Epidermal melanocyte (primary cell): ENCODE measurements at regions not wholly inside any gene's neighbourhood (a gene's known extent, or its start where the extent isn't known, plus 50 kb on each side); places are given as distances from the start of the nearest gene placed in this dataset.
"Not testable (repeated sequence)": the region's sequence is repeated elsewhere in the genome, so short reads cannot be mapped to it uniquely, and the experiment has no call there.

ENCODE experiments used
- DNase-seq: peaks from one replicate; pipeline ENCODE4 v3.0.0; 2011; ENCODE audit warnings: low spot score; ENCODE audit not compliant: insufficient read length

DNA sequence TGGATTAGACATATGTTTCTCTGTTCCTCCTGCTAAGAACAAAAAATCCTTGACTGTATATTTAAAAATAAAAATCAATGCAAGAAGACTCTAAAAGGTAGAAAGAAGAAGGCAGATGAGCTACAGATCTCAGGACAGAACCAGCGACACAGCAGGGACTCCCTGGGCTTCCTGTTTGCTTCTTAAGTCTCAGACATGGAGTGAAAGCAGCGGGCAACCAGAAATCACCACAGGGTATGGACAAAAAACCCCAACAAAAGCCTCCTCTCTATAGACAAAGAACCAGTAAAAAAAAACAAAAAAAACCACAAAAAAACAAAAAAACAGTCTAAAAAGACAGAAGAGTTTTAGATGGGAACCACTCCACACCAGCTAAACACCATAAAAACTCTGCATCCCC is 971.0 kb upstream of the GYPC start:
- no peak for DNase-seq

DNA sequence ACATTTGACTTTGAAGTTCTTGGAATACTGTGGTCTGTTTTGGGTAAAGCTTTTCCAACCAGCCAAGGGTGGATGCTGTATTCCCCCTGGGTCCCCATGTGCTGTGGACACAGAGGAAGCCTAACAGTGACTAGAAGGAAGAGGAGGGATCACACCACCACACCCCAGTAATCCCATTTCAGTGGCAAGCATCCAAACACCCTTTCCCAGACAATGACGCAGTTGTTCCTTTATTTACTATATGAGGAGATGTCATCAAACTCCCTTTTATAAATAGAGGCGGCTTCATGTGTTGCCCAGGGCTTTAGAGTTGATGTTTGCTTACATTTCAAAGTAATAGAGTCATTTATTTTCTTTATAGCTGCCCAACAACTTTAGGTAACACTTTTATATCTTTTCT is 959.4 kb upstream of the GYPC start:
- no peak for DNase-seq

DNA sequence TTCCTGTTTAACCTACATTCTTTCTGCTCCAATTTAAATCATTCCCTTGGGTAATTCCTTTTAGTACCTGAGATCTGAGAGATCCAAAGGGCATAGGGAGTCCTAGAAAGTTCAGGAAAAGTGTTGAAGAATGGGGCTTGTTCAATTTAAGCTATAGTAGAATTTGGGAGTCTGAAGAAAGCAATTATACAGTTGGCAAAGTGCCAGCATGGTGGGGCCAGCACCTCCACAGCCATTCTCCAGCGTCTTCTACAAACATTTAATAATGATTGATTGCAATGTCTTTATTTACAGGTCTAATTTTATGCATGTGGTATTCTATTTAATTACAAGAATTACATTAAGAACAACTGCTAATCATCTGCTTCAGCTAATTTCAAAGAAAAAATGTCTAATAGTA is 957.7 kb upstream of the GYPC start:
- no peak for DNase-seq

DNA sequence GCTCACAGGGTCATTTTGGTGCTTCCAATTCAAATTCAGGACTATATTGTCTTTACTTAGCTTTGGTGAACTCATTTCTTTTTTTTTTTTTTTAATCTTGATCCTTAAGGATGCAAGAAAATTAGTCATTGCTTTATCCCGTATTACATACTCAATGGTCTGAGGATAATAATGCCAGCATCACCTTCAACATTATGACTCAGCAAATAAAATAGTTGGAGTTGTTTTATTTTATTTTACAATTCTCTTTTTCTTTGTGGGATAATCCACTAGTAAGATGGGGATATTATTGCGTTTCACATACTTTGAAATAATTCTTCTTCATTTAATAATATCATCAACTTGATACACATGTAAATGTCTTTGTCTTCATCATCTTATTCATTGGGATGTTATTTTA is 954.9 kb upstream of the GYPC start:
- no peak for DNase-seq

DNA sequence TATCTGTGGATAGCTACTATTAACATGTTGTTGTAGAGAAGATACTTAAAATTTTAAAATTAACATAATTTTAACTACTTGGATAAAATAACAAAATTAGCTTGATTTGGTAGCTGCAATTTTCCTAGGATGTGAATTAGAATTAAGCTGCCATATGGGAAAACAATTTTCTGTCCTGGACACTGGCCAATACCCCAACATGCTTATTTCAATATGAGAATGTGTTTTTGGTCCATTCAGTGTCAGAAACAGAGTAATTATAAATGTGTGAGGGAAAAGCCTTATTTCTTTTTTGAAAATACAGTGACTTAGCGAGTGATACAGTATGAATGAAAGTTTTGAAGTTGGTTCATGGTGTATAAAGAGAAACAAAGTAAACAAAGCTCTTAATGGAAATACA is 948.3 kb upstream of the GYPC start:
- no peak for DNase-seq

DNA sequence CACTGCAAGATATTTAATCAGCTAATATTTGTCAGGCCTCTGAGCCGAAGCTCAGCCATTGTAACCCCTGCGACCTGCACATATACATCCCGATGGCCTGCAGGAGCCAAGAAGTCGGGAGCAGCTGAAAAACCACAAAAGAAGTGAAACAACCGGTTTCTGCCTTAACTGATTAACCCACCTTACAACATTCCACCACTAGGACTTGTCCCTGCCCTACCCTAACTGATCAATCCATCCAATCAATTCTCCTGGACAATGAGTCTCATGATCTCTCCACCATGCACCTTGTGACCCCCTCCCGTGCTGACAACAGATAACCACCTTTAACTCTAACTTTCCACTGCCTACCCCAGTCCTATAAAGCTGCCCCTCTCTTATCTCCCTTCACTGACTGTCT is 945.4 kb upstream of the GYPC start:
- DNase-seq = no peak

DNA sequence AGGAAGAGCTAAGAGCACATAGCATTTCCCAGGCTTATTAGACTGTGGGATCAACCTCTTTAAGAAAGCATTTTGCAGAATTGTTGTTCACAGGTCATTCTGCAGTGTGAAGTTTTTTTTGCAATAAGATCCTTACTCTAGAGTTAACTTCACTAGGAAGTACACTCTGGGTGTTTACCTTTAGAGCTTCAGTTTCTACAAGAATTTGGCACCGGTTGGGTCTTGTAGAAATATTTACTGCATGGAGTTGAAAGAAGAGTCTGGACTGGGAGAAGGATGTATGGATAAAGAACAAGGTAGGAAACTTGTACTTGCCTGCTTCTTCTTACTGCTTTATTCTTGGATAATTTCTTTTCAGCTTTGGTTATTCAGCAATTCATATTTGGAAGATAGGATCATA is 944.9 kb upstream of the GYPC start:
- DNase-seq = no peak

DNA sequence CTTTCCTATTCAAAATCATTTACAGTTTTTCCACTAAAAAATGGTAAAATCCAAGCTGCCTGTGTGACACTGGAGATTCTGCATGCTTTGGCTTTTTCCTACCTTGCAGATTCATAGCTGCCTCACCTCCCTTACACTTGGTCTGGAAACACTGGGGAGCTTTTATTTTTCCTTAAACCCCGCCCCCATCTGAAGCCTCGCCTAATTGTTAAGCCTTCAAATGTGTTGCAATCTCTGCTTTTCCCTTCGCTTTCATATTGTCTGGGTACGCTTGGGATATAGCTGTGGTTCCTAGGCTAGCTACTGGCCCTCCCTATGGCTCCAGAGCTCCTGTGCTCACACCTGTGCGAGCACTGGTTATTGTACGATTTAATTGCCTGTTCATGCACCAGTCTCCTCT is 942.4 kb upstream of the GYPC start:
- no peak for DNase-seq

DNA sequence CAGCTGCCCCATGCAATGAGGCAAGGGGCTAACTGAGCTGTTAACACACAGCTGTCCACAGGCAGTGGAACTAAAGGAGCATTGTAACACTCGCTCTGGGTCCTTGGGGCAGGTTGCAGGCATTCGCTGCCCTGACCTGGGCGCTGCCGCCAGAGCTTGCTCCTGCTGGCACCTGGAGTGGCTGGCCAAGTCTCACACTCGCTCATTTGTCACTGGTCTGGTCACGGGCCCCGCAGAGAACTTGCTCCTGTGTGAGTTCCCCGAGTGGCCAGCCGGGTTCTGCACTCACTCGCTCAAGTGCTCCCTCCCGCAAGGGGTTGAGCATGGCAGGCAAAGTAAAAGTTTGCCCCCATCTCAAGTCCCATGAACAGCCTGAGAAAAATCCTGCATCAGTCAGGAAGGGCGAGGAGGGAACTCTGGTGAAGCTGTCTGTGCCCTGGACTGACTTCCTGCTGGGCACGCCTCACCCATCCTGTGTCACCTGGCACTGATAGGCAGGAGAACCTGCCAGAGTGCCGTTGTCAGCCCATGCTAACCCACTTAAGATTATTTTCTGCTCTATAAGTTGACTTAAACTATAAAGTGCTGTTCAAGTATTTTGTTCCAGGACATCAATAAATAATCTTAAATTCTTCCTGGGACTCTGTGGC is 934.8 kb upstream of the GYPC start:
- DNase-seq = no peak

DNA sequence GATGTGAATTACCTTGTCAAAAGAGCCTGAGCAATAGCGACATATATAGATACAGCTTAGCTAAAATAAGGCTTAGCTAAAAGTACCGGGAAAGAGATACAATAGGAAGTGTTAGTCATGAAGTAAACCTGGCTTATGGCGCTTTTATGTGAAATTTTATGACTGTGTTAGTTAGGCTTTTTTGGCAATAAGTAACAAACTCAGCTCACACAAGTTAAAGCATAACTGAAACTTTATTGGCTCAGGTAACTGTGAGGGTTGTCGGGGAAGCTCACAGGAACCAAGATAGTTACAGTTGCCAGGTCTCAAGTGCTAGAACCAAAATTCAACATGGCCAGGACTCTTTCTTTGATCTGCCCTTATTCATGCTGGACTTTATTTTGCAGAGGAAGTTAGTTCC is 925.0 kb upstream of the GYPC start:
- no peak for DNase-seq

DNA sequence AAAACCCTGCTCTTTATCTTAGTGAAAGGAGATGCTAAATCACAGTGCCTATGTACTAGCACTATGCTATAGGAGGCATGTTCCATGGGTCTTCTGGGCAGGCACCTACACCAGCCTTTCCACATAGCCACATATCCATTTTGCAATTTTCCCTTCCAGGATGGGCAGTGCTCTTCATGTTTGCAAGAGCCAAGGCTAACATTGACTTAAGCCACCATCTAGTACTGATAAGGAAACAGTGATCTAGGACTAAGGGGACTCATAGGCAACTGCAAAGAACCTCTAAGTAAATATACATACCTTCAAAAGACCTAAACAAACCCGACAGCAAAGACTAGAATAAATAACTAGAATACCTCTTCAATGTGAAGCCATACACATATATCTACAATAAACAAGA is 919.7 kb upstream of the GYPC start:
- DNase-seq = no peak

DNA sequence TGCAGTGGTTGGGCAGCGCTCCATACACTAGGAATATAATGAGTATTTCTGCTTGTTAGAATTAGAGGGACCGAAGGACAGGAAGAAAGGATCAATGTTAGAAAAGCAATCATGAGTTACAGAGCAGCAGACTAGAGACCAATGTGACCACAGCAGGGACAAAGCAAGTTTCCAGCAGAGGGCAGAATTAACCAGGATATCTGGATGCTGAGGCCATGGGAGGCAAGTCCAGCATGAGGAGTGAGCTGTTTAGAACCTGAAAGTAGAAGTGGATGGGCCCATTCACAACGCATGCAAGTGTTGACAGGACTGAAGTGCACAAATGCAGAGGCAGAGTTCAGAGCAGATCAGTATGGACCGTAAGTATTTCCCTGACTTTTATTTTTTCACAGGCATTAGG is 910.4 kb upstream of the GYPC start:
- DNase-seq = peak; percentile 32

DNA sequence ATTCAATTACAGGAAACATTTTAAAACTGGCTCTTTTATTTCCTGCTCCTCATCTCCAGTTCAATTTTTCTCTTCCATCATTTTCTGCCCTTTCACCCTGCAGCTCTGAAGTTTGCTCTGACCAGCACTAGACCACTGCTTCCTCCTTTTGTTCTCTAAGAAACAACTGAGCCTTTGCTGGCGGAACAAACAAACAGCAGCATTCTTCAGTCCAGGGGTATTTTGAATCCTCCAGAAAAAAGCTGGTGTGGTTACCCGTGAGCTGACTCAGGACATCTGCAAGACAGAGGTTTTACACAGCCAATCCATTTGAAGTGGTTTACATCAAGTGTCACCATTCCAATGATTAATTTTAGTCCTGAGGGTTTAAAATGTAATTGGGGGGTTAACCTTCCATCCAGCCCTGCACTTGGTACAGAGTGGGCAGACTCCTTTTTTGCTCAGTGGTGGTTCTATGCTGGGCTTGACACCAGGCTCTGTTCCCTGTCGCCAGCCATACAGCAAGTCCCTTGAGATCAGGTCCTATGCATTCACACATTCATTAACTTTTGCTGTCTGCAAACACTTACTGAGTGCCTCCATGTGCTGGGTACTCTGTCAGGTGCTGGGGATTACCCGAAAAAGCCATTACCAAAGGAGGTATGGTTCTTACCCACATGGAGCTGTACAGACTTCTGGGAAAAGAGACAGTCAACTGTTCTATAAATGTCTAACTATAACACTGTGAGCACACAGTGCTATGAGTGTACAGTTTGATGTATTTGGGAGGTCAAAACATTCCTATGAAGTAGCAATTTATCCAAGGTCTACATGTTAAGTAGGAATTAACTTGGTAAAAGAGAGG is 909.4 kb upstream of the GYPC start:
- no peak for DNase-seq

DNA sequence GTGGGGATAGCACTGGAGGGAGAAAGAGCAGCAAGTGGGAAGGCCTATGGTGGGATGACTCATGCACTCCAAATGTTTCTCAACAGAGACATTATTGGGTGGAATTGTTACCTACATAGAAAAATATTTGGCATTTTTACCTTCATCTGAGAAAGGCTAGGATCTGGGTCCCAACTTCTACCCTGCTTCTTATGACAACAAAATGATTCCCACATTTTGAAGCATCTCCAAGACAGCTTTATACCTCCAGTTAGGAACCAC is 908.9 kb upstream of the GYPC start:
- DNase-seq = no peak

DNA sequence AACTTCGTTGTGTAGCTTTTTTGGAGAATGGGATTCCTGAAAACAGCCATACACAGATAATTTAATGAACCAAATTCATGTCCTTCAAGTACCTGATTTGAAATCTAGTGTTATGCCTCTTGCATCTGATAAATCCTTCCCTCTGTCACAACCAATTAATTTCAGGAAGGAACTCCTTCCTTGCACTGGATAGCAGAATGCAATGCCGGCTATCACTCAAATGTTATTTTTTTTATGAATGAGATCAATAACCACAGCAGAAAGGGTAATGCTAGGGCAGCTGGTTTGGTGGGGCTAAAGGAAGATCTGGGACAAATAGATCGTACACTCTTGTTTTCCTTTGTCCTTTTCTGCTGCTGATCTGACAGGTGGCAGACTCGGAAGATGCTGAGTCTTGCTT is 899.5 kb upstream of the GYPC start:
- DNase-seq = no peak

DNA sequence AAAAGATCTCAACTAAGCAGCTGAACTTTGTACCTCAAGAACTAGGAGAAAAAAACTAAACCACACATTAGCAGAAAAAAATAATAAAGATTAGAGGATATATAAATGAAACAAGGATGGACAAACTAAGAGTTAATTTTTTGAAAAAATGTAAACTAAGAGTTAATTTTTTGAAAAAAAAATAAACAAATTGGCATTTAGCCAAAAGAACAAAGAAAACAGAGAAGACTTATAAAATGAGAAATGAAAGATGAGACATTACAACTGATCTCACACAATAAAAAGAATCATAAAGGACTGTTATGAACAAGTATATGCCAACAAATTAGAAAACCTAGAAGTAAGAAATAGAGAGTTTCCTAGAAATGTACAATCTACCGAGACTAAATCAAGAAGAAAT is 859.2 kb upstream of the GYPC start:
- DNase-seq = no peak

DNA sequence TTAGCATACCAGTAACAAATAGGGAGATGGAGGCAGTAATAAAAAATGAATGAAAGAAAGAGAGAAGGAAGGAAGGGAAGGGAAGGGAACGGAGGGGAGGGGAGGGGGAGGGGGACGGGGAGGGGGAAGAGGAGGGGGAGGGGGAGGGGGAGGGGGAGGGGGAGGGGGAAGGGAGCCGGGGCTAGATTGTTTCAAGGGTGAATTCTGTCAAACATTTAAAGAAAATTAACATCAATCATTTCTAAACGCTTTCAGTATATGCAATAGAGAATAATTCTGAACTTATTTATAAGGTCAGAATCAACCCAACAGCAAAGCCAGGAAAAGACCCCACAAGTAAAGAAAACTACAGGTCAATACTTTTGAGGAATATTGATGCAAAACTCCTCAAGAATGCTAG is 858.8 kb upstream of the GYPC start:
- no peak for DNase-seq

DNA sequence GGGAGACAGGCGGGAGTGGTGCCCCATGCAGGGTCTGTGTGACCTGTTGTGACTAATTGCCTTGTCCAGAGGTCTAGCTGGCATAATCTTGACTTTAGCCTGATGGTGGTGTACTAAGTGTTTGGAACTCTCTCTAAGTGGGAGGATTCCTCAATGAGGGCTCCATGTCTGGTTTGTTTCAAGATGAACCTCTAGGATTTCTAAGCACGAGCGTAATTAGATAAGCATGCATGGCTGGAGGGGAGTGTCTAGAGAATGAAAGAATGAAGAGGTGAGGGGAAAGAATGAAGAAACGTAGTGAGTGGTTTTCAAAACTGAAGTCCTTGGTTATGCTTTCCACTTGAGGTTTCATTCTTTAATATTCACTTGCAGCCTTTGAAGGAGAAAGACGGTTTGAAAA is 833.2 kb upstream of the GYPC start:
- no peak for DNase-seq

DNA sequence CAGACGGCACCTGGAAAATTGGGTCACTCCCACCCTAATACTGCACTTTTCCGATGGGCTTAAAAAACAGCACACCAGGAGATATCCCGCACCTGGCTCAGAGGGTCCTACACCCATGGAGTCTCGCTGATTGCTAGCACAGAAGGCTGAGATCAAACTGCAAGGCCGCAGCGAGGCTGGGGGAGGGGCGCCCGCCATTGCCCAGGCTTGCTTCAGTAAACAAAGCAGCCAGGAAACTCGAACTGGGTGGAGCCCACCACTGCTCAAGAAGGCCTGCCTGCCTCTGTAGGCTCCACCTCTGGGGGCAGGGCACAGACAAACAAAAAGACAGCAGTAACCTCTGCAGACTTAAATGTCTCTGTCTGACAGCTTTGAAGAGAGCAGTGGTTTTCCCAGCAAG is 830.2 kb upstream of the GYPC start:
- not testable (repeated sequence) for DNase-seq

DNA sequence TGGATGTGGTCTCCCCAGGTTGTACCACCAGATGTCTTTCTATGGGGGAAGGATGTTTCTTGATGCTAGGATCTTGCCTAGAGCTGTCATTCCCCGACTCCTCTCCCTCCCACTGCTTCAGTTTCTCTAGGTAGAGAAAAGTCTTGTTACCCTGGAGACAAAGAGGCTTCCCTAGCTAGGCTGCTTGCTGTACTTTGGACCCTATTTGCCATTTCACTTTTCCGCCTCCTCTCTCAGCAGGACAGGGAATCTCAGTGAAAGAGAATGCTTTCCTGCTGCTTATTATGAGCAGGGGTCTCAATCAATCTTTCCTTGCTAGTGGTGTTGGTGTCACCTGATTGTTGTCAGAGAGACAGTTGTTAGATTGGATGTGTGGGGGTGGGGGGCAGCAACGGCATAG is 818.8 kb upstream of the GYPC start:
- DNase-seq = no peak

DNA sequence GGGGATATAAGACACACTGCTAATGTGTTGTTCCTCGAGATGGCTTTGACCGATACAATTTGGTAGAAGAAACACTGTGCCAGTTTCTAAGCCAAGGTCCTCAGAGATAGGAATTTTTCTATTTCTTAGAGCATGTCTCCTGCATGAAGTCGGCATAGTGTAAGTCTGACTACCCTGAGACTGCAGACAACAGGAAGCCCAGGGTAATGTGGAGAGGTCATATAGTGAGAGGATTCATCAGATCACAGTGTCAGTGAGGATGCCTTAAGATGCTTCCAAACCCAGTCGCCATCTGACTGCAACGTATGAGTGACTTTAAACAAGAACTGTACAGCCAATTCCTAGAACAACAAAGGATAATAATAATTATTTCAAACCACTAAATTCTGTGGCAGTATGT is 818.3 kb upstream of the GYPC start:
- no peak for DNase-seq

DNA sequence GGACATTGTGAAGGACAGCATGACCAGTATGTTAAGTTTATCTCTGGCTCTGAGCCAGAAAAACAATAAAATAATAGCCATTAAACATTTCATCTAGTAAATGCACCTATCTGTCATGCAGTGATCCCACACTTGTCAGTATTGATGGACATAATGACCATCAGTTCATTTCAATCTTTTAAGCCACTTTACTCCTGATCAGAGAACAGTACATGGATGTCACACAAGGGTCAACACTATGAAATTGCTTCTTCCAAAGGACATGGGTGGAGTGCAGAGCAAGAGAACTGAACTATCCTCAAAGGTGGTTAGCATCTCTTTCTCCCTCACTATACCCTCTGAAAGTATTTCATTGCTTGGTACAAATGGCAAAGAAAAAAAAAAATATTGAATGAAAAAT is 816.0 kb upstream of the GYPC start:
- no peak for DNase-seq

DNA sequence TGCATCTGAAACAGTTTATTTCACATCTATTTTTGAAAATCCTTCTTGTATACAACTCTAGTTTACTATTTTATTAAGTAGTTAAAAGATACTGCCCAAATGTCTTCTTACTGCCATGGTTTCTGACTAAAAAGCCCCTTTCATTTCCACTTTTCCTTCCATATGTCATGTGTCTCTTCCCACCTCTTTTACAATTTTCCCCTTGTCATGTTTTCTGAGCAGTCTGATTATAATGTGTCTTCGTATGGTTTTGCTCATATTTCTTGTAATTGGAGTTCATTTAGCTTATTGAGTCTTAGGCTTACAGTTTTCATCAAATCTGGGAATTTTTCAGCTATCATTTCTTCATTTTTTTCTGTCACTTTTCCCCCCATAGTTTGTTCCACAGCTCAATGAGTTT is 813.9 kb upstream of the GYPC start:
- no peak for DNase-seq

DNA sequence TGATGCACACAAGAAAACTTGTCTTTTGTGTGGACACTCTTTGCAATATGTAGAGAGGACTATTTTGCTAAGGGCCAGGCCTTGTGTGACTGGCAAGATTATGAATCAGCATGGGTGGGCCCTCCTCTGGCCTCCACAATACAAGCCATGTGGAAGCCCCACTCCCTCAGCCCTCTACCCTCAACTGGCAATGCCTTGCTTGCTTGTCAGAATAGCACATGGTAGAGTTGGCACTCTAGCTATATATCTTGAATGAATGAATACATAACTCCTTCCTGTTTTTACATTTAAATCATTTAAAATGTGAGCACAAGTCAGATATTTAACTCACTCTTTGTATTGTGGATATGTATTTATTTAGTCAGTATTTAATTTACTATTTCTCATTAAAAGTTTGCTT is 805.4 kb upstream of the GYPC start:
- no peak for DNase-seq
